B cell (primary cell): ENCODE measurements at regions not wholly inside any gene's neighbourhood (a gene's known extent, or its start where the extent isn't known, plus 50 kb on each side); places are given as distances from the start of the nearest gene placed in this dataset.
"Not testable (repeated sequence)": the region's sequence is repeated elsewhere in the genome, so short reads cannot be mapped to it uniquely, and the experiment has no call there.

Experiments
- ATAC-seq: fragments of 200-7000 bp; cut with Tn5 transposase; one replicate; pipeline ENCODE4 v1.10.0; 2021; ENCODE audit warnings: low read depth, mild to moderate bottlenecking, moderate number of reproducible peaks, moderate library complexity
- CTCF ChIA-PET: fragments of 350-600 bp; sonication (Branson Sonifier 250); formaldehyde crosslinking; loops from one replicate; lab custom pipeline; 2021; ENCODE audit warnings: antibody characterized with exemption, inconsistent platforms; lab: Charles Lee
- POLR2A ChIA-PET: fragments of 350-600 bp; sonication (Branson Sonifier 250); formaldehyde crosslinking; loops from one replicate; lab custom pipeline; 2021; ENCODE audit warnings: antibody characterized with exemption; lab: Charles Lee
- DNase-seq: peaks from one replicate; pipeline ENCODE4 v3.0.0; 2013
- H2AFZ ChIP-seq: 2 replicates; pipeline ENCODE4 v1.6.1; 2012; ENCODE audit warnings: mild to moderate bottlenecking, low read depth, low read length; ENCODE audit not compliant: insufficient read depth, poor library complexity, severe bottlenecking
- H3K27ac ChIP-seq, 2 donors: 1 replicate in 1 of 2; 2 replicates in 1 of 2; pipeline ENCODE4 v1.5.1; 2012 to 2013; ENCODE audit warnings: low read length in 2 of 2, mild to moderate bottlenecking in 2 of 2, moderate library complexity in 1 of 2
- H3K27me3 ChIP-seq, 4 experiments: fragments of 200-600 bp in 1 of 4; sonication (generic) in 1 of 4; replicated peaks in 1 of 4; 1 replicate in 2 of 4; 2 replicates in 2 of 4; pipeline versions ENCODE4 v1.6.1 to v1.7.0; 2013 to 2016; ENCODE audit warnings: low read length in 3 of 4, mild to moderate bottlenecking in 2 of 4, mixed read lengths in 1 of 4, moderate library complexity in 1 of 4; ENCODE audit not compliant: insufficient read depth in 4 of 4, control insufficient read depth in 3 of 4; ENCODE audit errors: control extremely low read depth in 1 of 4
- H3K36me3 ChIP-seq, 2 experiments: replicated peaks in 1 of 2; 1 replicate in 1 of 2; 2 replicates in 1 of 2; pipeline versions ENCODE4 v1.6.1 to v1.7.1; 2013; ENCODE audit warnings: low read length in 1 of 2; ENCODE audit not compliant: insufficient read depth in 2 of 2, control insufficient read depth in 1 of 2; ENCODE audit errors: control extremely low read depth in 1 of 2, extremely low read depth in 1 of 2
- H3K4me1 ChIP-seq, 2 donors: fragments of 200-600 bp in 1 of 2; sonication (generic) in 1 of 2; 1 replicate in 1 of 2; 2 replicates in 1 of 2; pipeline versions ENCODE4 v1.5.1 to v1.6.1; 2013 to 2017; ENCODE audit warnings: low read length in 2 of 2; ENCODE audit not compliant: control insufficient read depth in 2 of 2, insufficient read depth in 2 of 2
- H3K4me2 ChIP-seq: replicated peaks from 2 replicates; pipeline ENCODE3; 2012; ENCODE audit warnings: mild to moderate bottlenecking, low read depth, low read length; ENCODE audit not compliant: poor library complexity, severe bottlenecking
- H3K4me3 ChIP-seq, 5 experiments: fragments of 200-600 bp in 1 of 5; sonication (generic) in 1 of 5; 1 replicate in 3 of 5; 2 replicates in 2 of 5; pipeline versions ENCODE4 v1.5.1 to v1.7.0; 2011 to 2016; ENCODE audit warnings: low read length in 4 of 5, mild to moderate bottlenecking in 4 of 5, low read depth in 2 of 5, control low read depth in 1 of 5, moderate library complexity in 1 of 5; ENCODE audit not compliant: insufficient read depth in 1 of 5; ENCODE audit errors: control extremely low read depth in 1 of 5, extremely low read depth in 1 of 5
- H3K79me2 ChIP-seq: fragments of 200-600 bp; sonication (generic); one replicate; pipeline ENCODE4 v1.6.0; 2016; ENCODE audit warnings: low read length; ENCODE audit not compliant: control insufficient read depth, insufficient read depth
- H3K9ac ChIP-seq: fragments of 200-600 bp; sonication (generic); 2 replicates; pipeline ENCODE4 v1.6.1; 2017; ENCODE audit warnings: mild to moderate bottlenecking, low read length, moderate library complexity
- H3K9me3 ChIP-seq, 3 donors: one replicate each; pipeline versions ENCODE4 v1.6.1 to v1.7.1; 2013; ENCODE audit warnings: low read length in 2 of 3; ENCODE audit not compliant: control insufficient read depth in 2 of 3, insufficient read depth in 1 of 3; ENCODE audit errors: control extremely low read depth in 1 of 3
- H4K20me1 ChIP-seq: 2 replicates; pipeline ENCODE4 v1.6.0; 2012; ENCODE audit warnings: mild to moderate bottlenecking, low read length; ENCODE audit not compliant: insufficient read depth, control insufficient read depth, poor library complexity, severe bottlenecking
- H3K27ac Mint-ChIP-seq: one replicate; pipeline ENCODE4 v1.8.0; 2021; ENCODE audit warnings: mixed read lengths
- H3K27me3 Mint-ChIP-seq: one replicate; pipeline ENCODE4 v1.8.0; 2021; ENCODE audit warnings: mixed read lengths
- H3K4me1 Mint-ChIP-seq: one replicate; pipeline ENCODE4 v1.8.0; 2021; ENCODE audit warnings: mixed read lengths
- H3K4me3 Mint-ChIP-seq: one replicate; pipeline ENCODE4 v1.8.0; 2021; ENCODE audit warnings: mixed read lengths
- H3K9me3 Mint-ChIP-seq: one replicate; pipeline ENCODE4 v1.8.0; 2022; ENCODE audit warnings: mixed read lengths; ENCODE audit not compliant: insufficient read depth
- WGBS: methylation state at CpG from one replicate; pipeline ENCODE4 v1.1.5; 2013; ENCODE audit warnings: missing lambda C conversion rate; ENCODE audit not compliant: insufficient coverage; 5-methylcytosine and 5-hydroxymethylcytosine counted together
- intact Hi-C: fragments of 100-400 bp; cut with micrococcal nuclease; formaldehyde crosslinking; loops from one replicate; pipeline ENCODE4 v1.10.0; 2022

DNA sequence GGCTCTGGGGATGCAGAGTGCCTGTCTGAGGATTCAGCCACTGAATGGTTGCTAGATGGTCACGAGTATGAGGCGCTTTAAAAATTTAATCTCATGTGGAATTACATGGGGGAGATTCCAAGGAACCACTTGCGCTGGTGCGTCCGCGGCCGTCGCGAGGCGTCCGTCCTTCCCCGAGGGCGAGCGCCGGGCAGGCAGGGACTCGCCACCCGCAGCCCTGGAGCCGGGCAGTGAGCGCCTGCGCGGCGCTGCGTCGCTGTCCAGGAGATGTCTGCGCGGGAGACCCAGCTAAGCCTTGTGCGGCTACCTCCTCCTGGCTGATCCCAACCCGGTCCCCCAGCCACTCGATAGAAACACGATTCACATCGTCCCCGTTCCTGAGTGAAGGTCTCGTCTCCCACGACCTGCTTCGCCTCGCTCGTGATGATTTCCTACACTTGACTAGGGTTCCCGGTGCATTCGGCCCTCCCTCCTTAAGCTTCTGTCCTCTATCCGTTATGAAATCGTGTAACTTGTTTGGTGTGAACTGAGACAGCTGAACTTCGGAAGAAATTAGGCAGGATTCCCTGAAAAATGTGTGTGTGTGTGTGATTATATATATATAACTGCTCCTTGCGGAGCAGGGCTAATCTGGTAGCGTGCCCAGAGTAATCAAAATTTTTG is 536.4 kb downstream of the PRIM2 start:
- H3K4me3 ChIP-seq, H3K4me1 ChIP-seq, H3K27ac ChIP-seq, H2AFZ ChIP-seq, H3K79me2 ChIP-seq, H3K9me3 ChIP-seq, H4K20me1 ChIP-seq, H3K27ac Mint-ChIP-seq, H3K4me2 ChIP-seq, DNase-seq, ATAC-seq, H3K9ac ChIP-seq, CTCF ChIA-PET, H3K4me3 Mint-ChIP-seq, H3K36me3 ChIP-seq, H3K27me3 ChIP-seq, H3K4me1 Mint-ChIP-seq, H3K9me3 Mint-ChIP-seq, POLR2A ChIA-PET, intact Hi-C loops: not testable (repeated sequence)
- WGBS: 17% methylated on average over 25 of the region's 44 CpGs
- H3K27me3 Mint-ChIP-seq: peaks cover 20% of the 10 kb centered on the region

DNA sequence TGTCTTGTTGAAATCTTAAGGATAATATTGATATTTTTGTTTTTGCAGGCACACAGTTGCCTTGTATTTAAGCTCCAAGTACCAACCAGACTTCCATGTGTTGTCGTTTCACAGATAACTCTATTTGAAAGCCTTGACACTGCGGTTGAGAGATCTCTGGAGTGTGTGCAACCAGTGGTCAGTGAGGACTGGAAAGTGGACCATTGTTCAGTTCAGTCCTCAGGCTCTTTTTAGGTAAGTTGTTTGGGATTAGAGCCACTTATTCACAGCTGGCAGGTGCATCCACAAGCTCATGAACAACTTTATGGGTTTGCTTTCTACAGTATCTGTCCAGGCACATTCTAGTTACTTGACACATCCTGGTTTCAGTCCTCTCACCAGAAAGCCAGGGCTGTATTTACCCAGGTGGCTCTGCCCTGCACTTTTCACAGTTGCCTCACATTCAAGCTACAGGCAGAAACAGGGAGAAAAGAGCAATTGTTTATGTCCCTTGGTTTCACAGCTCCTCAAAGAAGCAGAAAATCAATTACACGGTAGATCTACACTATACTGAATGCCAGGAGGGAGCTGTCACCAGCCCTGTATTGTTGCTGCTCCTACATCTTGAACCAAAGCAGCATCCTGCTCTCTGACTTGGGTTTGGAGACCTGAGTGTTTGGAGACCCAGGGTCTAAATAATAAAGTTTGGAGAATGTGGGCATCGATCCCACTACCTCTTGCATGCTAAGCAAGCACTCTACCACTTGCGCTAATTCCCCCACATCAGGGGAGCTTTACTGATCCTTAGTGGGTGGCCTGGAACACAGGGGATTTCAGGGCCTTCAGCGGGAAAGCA is 543.3 kb downstream of the PRIM2 start:
- intact Hi-C loops, CTCF ChIA-PET, ATAC-seq: not testable (repeated sequence)

DNA sequence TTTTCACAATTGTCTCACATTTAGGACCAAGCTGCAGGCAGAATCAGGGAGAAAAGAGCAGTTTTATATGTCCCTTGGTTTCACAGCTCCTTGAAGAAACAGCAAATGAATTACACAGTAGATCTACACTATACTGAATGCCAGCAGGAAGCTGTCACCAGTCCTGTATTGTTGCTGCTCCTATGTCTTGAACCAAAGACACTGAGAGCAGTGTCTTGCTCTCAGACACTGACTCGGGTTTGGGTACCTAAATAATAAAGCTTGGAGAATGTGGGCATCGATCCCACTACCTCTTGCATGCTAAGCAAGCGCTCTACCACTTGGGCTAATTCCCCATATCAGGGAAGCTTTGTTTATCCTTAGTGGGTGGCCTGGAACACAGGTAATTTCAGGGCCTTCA is 552.7 kb downstream of the PRIM2 start:
- H3K4me3 Mint-ChIP-seq, H3K79me2 ChIP-seq, CTCF ChIA-PET, H3K4me3 ChIP-seq, ATAC-seq, intact Hi-C loops, H2AFZ ChIP-seq, DNase-seq, H3K27me3 Mint-ChIP-seq, H4K20me1 ChIP-seq, H3K4me1 Mint-ChIP-seq, H3K9me3 ChIP-seq, H3K27ac Mint-ChIP-seq, H3K36me3 ChIP-seq, H3K4me1 ChIP-seq, H3K4me2 ChIP-seq, POLR2A ChIA-PET, H3K27me3 ChIP-seq, H3K9me3 Mint-ChIP-seq, H3K27ac ChIP-seq, H3K9ac ChIP-seq: not testable (repeated sequence)
- no CpG with 5 or more reads among the region's 3 CpGs for WGBS

More for the DNA sequence above, 543.3 kb downstream of the PRIM2 start:
- H3K4me1 ChIP-seq, H3K27me3 ChIP-seq, H3K9ac ChIP-seq, H3K4me3 Mint-ChIP-seq, H3K9me3 Mint-ChIP-seq, H3K27ac ChIP-seq, H3K4me1 Mint-ChIP-seq, H3K36me3 ChIP-seq, H3K4me3 ChIP-seq, H4K20me1 ChIP-seq, H3K79me2 ChIP-seq, H3K9me3 ChIP-seq, DNase-seq, POLR2A ChIA-PET, H3K27ac Mint-ChIP-seq, H2AFZ ChIP-seq, H3K4me2 ChIP-seq: not testable (repeated sequence)
- 75% methylated on average over 1 of the region's 6 CpGs for WGBS
- peaks cover 10% of the 10 kb centered on the region for H3K27me3 Mint-ChIP-seq

DNA sequence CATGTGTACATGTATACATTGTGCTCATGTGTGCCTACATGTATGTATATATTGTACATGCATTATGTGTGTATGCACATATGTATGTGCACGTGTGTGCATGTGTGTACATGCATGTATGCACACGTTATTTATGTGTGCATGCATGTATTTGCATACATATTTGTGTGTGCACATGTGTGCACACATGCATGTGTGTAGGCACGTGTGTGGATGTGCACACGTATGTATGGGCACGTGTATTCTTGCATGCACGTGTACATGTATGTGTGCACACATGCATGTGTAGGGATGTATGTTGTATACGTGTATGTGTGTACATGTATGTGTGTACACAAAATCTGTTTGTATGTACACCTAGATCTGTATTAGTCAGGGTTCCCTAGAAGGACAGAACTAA is 556.0 kb downstream of the PRIM2 start:
- H3K4me1 ChIP-seq, H3K27ac Mint-ChIP-seq, H4K20me1 ChIP-seq, H3K9me3 ChIP-seq, H3K27me3 Mint-ChIP-seq, H3K79me2 ChIP-seq, H3K27ac ChIP-seq, ATAC-seq, H3K9me3 Mint-ChIP-seq, H2AFZ ChIP-seq, intact Hi-C loops, H3K4me1 Mint-ChIP-seq, CTCF ChIA-PET, DNase-seq, POLR2A ChIA-PET, H3K4me3 Mint-ChIP-seq, H3K36me3 ChIP-seq, H3K4me2 ChIP-seq, H3K27me3 ChIP-seq, H3K9ac ChIP-seq, H3K4me3 ChIP-seq: not testable (repeated sequence)
- 81% methylated on average over 7 of the region's 7 CpGs for WGBS
